ENCODE measurements at regions not wholly inside any gene's neighbourhood (a gene's known extent, or its start where the extent isn't known, plus 50 kb on each side); places are given as distances from the start of the nearest gene placed in this dataset.

GRCh38 chr18:34097312-34097711 lies 127.4 kb downstream of the NOL4 start:
- TF ChIP-seq, protein P1, sequence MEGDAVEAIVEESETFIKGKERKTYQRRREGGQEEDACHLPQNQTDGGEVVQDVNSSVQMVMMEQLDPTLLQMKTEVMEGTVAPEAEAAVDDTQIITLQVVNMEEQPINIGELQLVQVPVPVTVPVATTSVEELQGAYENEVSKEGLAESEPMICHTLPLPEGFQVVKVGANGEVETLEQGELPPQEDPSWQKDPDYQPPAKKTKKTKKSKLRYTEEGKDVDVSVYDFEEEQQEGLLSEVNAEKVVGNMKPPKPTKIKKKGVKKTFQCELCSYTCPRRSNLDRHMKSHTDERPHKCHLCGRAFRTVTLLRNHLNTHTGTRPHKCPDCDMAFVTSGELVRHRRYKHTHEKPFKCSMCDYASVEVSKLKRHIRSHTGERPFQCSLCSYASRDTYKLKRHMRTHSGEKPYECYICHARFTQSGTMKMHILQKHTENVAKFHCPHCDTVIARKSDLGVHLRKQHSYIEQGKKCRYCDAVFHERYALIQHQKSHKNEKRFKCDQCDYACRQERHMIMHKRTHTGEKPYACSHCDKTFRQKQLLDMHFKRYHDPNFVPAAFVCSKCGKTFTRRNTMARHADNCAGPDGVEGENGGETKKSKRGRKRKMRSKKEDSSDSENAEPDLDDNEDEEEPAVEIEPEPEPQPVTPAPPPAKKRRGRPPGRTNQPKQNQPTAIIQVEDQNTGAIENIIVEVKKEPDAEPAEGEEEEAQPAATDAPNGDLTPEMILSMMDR (IDR thresholded peaks at IDR 0.05), result no peak
- TF ChIP-seq POLR2AphosphoS5 (IDR thresholded peaks at IDR 0.05) (no peak), EP300 (IDR thresholded peaks at IDR 0.05) (no peak)

Data from gastroesophageal sphincter (tissue), 3 donors.